Lower leg skin (tissue), 4 donors: ENCODE measurements at regions not wholly inside any gene's neighbourhood (a gene's known extent, or its start where the extent isn't known, plus 50 kb on each side); places are given as distances from the start of the nearest gene placed in this dataset.

Experiments used
- DNase-seq, 2 donors: peaks; one replicate each; pipeline ENCODE4 v3.0.0-alpha.2; 2019; ENCODE audit warnings: low spot score in 2 of 2
- H3K4me3 ChIP-seq: fragments of 200-600 bp; sonication (generic); 2 replicates; pipeline ENCODE4 v1.5.1; 2017; ENCODE audit warnings: mild to moderate bottlenecking, low read depth; ENCODE audit not compliant: poor library complexity, severe bottlenecking
- POLR2A ChIP-seq, 2 donors: fragments of 450-650 bp; IDR thresholded peaks; one replicate each; pipeline ENCODE4 v1.6.1; 2016 to 2017; ENCODE audit warnings: antibody characterized with exemption in 2 of 2, mild to moderate bottlenecking in 1 of 2, moderate library complexity in 1 of 2
- WGBS, 2 donors: methylation state at CpG; one replicate each; pipeline ENCODE4 v1.1.5; 2018; 5-methylcytosine and 5-hydroxymethylcytosine counted together
- intact Hi-C: fragments of 100-400 bp; cut with DNase I; formaldehyde crosslinking; loops from one replicate; pipeline ENCODE4 v1.15.0; 2023; ENCODE audit warnings: low total_unique reads
- TF ChIP-seq, protein P1 (sequence below), 3 donors: fragments of 450-650 bp; IDR thresholded peaks; one replicate each; pipeline ENCODE4 v1.5.1; 2016; ENCODE audit warnings: antibody characterized with exemption in 3 of 3, mild to moderate bottlenecking in 3 of 3, moderate library complexity in 2 of 3

DNA sequence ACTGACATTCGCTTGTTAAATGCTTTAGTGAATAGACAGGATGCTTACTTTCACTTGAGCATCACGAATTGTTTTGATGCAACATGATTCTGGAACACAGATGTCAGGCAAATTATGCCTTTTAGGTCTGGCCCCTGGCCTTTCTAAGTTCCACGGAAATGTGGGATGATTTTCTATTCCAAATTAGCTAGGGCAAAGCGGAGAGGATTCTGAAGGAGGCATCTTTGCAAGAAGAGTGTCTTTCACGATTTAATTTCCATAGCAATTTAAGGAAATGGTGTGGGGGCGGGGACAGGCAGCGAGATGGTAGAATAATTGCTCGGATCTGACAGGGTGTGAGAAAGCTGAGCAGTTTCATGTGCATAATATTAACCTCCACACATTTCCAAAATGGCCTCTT is 238.5 kb upstream of the KCNMB2 start:
- intact Hi-C loops, result no loop called here
- DNase-seq, result no peak
- TF ChIP-seq POLR2A (IDR thresholded peaks at IDR 0.05), result no peak
- TF ChIP-seq, protein P1, sequence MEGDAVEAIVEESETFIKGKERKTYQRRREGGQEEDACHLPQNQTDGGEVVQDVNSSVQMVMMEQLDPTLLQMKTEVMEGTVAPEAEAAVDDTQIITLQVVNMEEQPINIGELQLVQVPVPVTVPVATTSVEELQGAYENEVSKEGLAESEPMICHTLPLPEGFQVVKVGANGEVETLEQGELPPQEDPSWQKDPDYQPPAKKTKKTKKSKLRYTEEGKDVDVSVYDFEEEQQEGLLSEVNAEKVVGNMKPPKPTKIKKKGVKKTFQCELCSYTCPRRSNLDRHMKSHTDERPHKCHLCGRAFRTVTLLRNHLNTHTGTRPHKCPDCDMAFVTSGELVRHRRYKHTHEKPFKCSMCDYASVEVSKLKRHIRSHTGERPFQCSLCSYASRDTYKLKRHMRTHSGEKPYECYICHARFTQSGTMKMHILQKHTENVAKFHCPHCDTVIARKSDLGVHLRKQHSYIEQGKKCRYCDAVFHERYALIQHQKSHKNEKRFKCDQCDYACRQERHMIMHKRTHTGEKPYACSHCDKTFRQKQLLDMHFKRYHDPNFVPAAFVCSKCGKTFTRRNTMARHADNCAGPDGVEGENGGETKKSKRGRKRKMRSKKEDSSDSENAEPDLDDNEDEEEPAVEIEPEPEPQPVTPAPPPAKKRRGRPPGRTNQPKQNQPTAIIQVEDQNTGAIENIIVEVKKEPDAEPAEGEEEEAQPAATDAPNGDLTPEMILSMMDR (IDR thresholded peaks at IDR 0.05), result no peak
- 66 to 67% methylated on average over 8 of the region's 8 CpGs for WGBS, 2 donors
- H3K4me3 ChIP-seq, result no peak overlapping the region

DNA sequence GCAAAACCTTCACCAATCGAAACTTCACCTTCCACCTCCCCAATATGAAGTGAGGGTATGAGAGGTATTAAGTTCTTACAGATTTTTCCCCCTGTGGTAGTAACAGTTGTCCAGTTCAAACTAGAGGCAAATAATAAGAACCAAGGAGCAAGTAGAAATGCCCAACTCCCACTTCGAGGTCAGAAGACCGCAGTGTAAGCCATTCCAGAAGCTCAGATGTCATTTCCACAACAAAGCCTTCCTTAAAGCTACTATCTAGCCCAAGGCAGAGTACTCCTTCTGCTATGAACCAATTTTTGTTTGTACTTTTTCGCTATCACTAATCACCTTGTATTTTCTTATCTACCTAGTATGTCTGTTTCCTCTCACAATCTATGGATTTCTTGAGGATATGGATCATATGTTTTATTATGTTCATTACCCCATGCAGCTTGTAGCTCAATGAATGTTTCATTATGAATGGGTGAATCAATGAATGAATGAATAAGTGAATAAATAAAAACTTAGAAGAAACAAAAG is 235.7 kb upstream of the KCNMB2 start:
- no peak overlapping the region for H3K4me3 ChIP-seq
- TF ChIP-seq POLR2A (IDR thresholded peaks at IDR 0.05), result no peak
- TF ChIP-seq, protein P1 (IDR thresholded peaks at IDR 0.05), result no peak
- 85 to 93% methylated on average over 4 of the region's 4 CpGs for WGBS, 2 donors
- no peak for DNase-seq
- intact Hi-C loops, result no loop called here

DNA sequence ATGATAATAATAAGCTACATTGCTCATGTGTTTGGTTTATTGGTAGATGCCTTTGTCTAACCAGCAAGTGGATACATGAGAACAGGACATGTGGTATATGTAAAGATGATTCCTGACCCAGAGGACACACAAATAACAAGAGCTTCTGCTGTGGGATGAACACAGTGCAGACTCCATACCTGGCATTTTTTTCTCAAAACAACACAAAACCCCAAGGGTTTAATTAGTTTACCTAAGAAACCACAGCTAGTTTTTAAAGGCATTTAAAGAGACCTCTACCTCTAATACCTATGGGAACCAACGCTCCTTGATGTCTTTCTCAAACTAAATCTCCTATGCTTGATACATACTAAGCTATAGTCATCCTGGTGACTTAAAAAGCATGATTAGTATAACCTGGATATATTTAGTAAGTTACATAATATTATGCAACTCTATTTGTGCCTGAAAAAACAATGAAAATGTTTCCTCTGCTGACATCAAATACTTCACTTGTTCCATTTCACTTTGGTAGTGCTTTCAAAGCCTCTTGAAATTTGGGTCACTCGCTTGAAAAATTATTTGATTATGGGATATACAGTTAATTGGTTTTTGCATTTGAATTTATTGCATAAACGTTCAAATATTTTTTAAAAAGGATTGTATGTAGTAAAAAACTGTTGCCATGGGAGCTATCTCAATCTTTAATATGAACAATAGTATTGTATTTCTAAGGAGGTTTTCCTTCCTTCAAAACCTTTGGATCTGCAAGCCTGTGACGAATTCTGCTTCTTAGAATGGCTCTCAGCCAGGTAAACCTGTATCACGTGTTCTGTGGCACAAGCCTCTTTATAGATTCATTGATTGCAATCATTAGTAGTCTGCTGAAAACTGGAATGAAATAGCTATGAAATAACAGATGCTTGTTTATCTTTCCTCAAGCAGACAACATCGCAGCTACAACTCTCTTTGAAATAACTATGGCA is 233.0 kb upstream of the KCNMB2 start:
- intact Hi-C loops, result no loop called here
- WGBS, 2 donors, result 68 to 69% methylated on average over 6 of the region's 6 CpGs
- H3K4me3 ChIP-seq, result no peak overlapping the region
- DNase-seq, result no peak
- TF ChIP-seq, protein P1 (IDR thresholded peaks at IDR 0.05), result no peak
- TF ChIP-seq POLR2A (IDR thresholded peaks at IDR 0.05), result no peak

DNA sequence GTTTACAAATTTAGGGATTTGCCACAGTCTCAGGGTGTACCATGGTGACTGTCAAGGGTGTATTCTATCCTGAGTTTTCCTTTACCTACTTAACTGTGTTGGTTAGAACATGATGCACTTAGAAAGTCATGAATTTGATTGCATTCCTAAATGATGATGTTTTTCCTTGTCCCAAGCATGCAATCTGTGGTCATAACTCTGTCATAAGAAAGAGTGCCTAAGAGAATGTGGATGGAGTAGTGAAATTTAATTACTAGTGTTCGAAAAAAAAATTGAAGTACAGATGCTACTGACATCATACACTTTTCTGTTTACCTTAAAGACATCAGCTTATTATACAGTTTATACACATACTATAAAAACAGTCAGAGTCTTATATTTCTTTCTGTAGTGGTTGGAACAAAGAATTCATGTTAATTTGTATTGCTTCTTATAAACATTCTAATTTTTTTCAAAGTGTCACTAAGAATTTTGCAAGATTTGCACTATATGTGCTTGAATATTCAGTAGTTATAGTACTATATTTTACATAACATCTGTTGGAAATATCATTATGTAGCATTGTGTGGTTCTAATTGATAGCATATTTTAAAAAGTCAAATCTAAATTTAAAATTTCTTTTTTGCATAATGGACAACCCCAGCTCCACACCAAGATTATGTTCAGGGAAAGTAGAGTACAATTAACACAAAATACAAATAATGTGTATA is 231.3 kb upstream of the KCNMB2 start:
- DNase-seq, result no peak
- intact Hi-C loops, result no loop called here
- H3K4me3 ChIP-seq, result no peak overlapping the region
- WGBS, 2 donors, result 90 to 94% methylated on average over 1 of the region's 1 CpG
- no peak for TF ChIP-seq POLR2A (IDR thresholded peaks at IDR 0.05)
- TF ChIP-seq, protein P1 (IDR thresholded peaks at IDR 0.05), result no peak

DNA sequence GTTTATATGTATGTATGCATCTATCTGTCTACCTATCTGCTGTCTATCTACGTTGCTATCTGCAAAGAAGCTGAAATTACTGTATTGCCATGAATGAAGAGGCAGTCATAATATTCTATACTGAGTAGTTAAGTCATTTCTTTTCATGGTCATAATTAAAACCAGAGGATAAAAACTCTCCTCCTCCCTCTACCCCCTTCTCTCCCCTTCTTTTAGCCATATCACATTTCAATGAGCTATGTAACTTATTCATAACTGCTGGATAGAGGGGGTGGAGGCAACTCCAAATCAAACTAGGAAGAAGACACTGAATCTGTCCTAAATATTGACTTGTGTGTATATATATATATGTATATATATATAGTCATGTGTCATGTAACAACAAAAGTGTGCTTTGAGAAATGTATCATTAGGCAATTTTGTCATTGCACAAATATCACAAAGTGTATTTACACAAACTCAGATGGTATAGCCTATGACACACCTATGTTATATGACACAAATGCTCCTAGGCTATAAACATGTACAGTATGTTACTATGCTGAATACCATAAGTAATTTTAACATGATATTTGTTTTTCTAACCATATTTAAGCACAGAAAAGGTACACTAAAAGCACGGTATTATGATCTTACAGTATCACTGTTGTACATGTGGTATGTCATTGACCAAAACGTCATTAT is 229.7 kb upstream of the KCNMB2 start:
- H3K4me3 ChIP-seq, result no peak overlapping the region
- DNase-seq, result no peak
- WGBS, 2 donors, result 63 to 74% methylated on average over 3 of the region's 3 CpGs
- intact Hi-C loops, result no loop called here
- TF ChIP-seq POLR2A (IDR thresholded peaks at IDR 0.05), result no peak
- TF ChIP-seq, protein P1 (IDR thresholded peaks at IDR 0.05), result no peak
